SH-SY5Y (cell line): ENCODE measurements at regions not wholly inside any gene's neighbourhood (a gene's known extent, or its start where the extent isn't known, plus 50 kb on each side); places are given as distances from the start of the nearest gene placed in this dataset.

Experiments used
- GATA2 ChIP-seq: IDR thresholded peaks from 2 replicates; pipeline ENCODE4 v1.6.1; 2011; ENCODE audit warnings: mild to moderate bottlenecking, low read depth, low read length
- GATA3 ChIP-seq: IDR thresholded peaks from 2 replicates; pipeline ENCODE4 v1.6.1; 2011; ENCODE audit warnings: low read depth, mild to moderate bottlenecking, low read length, moderate library complexity

- TF ChIP-seq GATA3: no peak
- no peak for TF ChIP-seq GATA2
Measured at GRCh38 chr3:72520690-72521308, 327.4 kb downstream of the SHQ1 start.
